NCI-H774 (cell line): ENCODE measurements at regions not wholly inside any gene's neighbourhood (a gene's known extent, or its start where the extent isn't known, plus 50 kb on each side); places are given as distances from the start of the nearest gene placed in this dataset.
"Not testable (repeated sequence)": the region's sequence is repeated elsewhere in the genome, so short reads cannot be mapped to it uniquely, and the experiment has no call there.

Experiments used
- DNase-seq: peaks from one replicate; lab custom pipeline; 2025; lab: John Stamatoyannopoulos, UW

DNA sequence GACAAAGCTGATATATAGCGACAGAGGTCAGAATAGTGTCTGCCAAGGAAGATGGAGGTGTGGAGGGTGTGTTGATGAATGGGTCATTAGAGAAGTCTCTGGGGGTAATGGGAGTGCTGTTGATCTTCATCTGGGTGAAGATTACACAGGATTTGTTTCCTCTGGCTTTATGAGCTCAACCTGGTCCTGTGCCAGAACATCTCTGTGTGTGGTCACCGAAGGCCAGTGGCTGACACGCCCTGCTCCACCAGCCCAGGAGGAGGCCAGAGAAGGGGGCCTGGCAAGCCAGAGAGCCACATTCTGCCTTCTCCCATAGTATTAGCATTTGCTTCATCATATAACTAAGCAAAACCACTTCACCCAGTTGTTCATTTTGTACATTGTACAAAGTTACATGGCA lies 121.1 kb downstream of the ZNF621 start:
- no peak for DNase-seq

DNA sequence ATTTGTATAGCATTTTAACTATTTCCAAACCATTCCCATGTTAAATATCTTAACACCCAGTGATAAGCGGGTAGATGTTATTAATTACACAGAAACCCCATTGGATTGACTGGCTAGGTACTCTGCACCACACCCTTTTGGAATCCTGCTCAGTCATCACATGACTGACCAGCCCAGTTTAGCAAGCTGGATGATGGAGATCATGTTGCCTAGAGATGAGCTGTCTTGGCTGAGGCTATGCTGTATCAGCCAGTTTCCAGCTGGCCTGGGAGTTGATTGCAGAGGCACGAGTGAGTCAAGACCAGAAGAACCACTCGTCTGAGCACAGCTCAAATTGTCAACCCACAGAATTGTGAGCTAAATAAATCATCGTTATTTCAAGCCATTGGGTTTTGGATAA lies 124.6 kb downstream of the ZNF621 start:
- no peak for DNase-seq

DNA sequence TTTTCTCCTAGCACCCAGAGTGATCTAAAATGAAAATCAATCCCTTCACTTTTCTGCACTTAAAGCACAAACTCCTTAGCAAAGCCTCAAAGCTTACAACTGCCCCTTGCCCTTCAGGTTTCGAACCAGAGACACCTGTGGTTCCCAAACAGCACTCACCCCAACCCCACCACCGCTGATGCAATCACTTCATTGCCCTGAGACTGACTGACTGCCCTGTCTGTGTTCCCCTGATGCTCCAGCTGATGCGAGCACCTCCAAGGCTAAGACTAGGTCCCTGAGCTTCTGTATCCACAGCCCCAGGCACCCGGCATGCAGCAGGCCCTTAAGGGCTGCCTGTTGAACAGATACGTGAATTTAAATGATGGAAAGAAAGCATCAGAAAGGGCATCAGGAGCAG lies 127.3 kb downstream of the ZNF621 start:
- DNase-seq = no peak

DNA sequence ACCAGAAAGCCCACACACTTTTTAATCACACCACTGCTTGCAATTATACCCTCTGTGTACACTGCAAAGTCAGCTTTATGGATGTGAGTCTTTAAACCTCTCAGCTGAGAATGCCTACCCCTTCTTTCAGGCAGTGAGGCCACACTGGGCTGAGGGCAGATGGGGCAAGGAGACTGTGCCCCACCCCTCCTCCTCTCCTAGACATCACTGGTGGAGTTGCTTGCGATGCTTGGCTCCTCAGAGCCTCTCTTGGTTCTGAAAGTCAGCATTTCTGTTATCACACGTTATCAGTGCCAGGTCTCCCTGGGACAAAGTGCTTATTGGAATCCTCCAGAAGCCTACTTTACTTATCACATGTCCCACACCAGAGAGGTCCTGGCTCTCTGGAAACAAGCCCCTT lies 128.2 kb downstream of the ZNF621 start:
- no peak for DNase-seq

DNA sequence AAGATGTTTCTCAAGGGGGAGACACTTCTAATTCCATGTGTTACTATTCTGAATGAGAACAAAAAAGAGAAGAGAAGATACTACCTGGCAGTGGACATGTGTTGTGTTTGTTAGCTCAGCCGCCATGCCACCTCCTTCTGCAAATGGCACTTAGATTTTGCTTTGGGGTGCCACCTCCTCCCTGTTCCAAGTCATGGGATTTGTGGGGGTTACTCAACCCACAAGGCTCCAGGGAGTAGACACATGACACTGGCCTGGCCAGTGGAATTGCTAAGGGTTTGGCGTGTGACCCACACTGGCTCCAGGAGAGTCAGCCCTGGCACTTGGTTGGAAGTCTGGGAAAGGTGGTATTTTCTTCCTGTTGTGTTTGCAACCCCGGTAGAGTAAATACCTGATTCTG lies 129.1 kb downstream of the ZNF621 start:
- no peak for DNase-seq

DNA sequence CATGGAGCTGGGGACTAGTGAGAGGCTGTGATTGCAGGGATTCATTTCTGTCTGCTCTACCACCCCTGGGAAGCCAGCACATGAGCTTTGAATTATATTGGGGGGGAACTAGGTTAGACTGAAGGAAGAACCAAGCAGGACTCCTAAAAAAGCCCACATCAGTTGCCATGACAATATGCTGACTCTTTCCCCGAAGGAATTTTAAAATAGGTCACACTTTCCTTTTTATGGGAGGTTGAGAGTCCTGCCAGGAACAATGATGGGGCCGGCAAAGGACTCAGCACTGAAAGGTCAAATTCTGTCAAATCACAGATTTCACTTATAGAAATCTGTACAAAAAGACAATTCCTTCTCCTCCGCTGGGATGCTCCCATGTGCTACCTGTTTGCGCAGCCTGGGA lies 130.8 kb downstream of the ZNF621 start:
- DNase-seq = no peak

DNA sequence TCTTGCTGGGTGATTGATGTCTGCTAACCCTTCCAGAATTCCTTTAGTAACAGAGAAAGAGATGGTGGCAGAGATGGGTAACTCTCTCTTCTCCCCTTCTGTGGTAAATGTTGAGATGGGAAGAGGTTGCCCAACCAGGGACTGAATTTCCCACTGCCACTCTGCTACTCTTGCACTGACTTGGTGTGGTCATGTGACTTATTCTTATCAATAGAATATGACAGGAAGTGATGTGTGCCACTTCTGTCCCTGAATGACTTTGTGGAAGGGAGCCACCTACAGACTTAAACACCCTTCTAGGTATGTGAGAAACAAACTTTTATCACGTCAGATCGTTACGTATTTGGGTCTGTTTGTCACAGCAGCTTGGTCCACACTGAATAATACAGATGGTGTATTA lies 132.9 kb downstream of the ZNF621 start:
- no peak for DNase-seq

DNA sequence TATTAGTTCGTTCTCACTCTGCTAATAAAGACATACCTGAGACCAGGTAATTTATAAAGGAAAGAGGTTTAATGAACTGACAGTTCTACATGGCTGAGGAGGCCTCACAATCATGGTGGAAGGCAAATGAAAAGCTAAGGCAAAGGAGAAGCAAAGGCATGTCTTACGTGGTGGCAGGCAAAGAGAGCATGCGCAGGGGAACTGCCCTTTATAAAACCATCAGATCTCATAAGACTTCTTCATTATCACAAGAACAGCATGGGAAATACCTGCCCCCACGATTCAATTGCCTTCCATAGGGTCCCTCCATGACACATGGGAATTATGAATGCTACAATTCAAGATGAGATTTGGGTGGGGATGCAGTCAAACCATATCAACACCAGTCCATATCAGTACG lies 133.5 kb downstream of the ZNF621 start:
- no peak for DNase-seq

DNA sequence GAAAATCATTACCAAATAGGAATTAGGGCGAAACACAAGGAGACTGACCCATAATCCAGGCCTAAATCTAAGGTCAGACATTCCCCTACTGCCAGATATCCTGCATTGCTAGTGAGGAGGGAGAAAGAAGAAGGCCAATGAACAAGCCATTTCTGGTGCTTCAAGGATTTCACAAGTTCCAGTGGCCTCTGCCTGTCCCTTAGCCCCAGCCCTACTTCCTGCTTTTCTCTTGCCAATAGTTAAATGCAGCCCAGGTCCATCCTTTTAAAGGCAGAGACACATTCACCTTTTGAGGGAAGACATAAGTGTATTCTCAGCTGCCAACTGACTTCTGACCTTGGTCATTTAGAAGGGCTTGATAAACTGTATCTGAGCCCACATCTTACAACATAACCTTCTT lies 135.8 kb downstream of the ZNF621 start:
- DNase-seq = no peak

DNA sequence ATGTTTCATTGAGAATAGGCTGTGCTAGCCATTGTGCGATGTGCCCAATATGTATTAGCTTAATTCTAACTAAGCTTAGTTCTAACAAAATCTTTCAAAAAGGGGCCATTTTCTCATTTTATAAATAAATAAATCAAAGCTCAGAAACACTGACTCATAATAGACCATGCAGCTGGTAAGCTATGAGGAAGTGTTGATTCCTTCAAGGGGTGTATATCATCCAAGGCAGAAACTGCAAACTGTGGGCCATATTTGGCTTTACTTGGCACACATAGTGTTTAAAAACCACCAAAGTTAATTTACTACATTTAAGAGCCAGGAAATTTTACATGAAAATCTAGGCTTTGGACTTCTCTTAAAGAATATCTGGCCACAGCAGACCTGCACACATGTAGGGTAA lies 136.5 kb downstream of the ZNF621 start:
- no peak for DNase-seq

DNA sequence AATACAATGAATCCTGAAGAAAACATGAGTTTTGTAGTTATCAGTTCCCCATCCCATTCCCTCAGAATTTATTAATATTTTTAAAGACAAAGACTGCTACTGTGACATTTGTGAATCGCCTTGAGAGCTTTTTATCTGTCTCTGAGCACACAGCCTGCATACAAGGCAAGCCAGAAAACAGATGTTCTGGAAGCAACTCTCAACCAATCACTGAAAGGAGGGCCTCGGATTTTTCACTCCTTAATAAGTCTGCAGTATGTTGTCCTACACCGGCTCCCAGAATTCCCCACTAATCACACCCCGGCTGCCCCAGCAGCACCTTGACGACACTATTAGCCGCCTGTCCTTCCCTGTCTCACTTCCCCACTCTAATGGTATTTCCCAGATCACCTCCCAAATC lies 138.5 kb downstream of the ZNF621 start:
- DNase-seq = no peak

DNA sequence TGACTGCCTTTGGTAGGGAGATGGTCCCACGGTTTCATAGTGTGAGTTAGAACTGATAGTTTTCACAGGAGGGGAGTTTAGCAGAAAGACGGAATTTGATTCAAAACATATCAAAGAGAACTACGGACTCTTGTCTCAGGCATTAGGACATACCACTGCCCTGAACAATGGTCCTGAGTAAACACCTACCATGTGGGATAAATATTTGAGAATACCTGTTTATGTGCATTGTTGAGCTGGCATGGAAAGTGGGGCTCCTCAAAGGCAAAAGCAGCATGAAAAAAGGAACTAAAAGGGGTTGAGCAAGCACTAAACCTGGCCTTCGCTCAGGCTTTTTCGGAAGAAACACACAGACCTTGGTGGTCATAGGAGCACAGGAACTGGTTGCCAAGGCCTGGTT lies 144.4 kb downstream of the ZNF621 start:
- no peak for DNase-seq

DNA sequence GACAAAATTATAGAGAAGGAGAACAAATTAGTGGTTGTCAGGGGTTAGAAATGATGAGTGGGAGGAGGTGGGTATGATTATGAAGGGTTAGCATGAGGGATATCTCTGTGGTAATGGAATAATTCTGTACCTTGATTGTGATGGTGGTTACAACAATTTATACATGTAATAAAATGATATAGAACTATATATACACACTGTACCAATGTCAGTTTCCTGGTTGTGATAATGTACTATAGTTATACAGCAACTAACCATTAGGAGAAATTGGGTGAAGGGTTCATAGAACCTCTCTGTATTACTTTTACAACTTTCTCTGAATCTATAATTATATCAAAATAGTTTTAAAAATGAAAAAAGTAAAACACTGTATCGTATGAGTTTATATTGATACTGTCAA lies 148.1 kb downstream of the ZNF621 start:
- no peak for DNase-seq

DNA sequence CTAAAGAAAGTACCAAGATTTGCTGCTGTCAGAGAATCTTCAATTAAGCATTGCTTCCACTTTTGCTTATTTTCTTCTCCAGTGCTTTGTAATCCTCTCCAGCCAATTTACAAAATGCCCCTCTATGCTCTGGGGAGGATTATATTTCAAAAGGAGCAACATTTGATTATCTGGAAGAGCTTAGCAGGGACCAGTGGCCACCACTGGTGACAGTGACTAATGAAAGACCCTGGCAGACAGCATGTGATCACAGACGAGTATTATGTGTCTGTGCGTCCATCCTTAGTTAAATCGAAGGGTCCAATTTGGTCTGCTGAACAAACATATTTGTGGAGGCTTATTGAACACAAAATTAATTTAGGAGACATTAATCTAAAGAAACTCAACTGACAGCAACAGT lies 152.6 kb downstream of the ZNF621 start:
- no peak for DNase-seq

DNA sequence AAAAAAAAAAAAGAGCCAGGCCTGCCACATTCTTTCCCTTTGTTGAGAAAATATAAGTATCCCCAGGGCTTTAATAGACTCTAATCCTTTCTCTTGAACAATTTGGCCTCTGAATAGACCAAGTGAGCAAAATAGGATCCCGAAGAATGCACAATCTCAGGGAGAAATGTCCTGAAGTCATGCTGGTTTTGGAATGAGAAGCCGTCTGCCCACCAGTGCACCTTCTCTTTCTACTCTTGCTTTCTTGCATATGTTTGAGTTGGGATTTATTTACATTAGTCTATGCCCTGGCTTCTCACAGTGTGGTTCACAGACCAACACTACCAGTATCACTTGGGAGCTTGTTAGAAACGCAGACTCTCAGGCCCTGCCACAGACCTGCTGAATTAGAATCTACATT lies 153.0 kb downstream of the ZNF621 start:
- DNase-seq = no peak

DNA sequence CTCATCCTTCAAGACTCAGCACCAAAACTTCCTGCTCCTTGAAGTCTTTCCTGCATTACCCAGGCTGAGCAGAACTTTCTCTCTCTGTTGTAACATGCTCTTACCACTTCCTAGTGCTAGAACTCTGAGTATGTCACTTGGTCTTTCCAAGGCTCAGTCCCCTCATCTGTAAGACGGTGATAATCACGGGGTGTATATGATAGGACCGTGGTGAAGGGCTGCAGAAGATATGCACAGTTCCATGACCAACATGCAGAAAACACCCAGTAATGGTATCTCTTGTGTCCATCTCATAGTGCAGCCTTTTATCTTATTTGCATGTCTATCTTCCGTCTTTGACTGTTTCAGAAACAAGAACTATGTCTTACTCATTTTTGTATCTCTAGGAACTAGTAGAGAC lies 154.5 kb downstream of the ZNF621 start:
- DNase-seq = no peak

DNA sequence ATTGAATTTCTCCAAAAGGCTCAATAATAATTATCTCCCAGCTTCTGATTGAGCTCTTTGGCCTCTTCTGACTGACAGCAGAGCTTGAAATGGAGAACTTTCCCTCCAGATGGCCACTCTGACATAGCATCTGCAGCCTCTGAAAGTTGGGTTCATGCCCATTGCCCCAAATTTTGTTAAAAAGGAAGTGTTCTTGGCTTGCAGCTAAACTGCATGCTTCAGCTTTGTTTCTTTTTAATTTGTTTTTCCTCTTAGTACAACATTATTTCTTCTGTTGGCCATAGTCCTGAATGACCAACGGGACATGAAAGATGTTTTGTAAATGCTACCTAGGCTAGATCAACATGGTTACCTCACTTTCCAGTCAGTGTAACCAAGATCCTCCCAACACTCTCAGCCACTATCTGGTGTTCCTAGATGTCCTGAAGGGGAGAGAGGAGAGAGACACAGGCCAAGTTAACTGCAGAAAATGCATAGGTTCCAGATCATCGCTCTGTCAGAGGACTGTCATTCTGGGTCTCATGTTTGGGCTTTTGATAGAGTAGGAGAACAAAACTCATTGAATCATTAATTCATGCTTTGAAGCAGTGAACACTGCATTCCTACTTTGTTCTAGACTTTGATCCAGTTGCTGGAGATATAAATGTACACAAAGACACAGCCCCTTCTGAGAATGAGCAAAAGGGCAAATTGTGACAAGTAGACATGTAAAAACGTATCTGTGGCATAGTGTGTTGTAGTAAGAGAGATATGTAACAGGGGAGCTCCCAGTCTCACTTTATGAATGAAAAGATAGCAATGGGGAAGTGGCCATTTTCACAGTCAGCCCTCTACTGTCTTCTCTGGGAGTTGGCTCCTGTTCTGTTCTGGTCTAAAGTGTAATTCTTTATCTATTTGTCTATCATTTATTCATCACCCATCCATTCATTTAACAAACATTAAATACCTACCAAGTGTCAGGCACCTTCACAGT lies 156.2 kb downstream of the ZNF621 start:
- no peak for DNase-seq

DNA sequence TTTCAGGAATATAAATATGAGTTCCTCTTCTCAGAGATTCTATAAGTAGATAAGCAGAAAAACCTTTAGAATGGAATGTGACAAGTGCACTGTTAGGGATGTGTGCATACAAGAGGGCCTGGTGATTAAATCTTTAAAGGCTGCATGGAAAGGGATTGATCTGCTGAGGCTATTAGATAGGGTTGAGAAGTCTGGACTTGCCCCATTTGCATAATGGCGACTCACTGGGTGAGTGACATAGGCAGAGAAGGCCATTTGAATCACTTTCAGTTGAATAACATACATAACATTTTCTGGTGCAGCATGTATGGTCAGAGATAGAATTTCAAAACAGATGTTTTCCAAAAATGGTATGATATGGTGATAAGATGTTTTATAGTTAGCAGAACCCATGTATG lies 156.9 kb downstream of the ZNF621 start:
- no peak for DNase-seq

DNA sequence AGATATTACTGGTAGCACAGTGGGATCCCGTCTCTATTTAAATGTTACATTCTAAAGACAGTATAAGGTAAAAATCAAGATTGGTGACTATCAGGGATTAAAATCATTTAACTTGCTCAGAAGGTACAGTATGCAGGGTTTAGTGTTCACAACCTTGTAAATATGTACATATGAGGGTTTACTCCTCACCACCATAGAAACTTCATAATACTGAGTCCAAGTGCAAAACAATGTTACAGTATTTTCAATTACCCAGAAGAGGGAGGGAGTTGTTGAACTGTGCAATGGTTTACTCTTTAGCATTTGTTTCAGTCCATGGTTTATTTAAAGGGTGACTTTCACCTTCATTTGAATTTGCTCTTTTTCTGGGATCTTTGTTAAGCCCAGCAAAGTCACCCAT lies 165.1 kb downstream of the ZNF621 start:
- DNase-seq = no peak

DNA sequence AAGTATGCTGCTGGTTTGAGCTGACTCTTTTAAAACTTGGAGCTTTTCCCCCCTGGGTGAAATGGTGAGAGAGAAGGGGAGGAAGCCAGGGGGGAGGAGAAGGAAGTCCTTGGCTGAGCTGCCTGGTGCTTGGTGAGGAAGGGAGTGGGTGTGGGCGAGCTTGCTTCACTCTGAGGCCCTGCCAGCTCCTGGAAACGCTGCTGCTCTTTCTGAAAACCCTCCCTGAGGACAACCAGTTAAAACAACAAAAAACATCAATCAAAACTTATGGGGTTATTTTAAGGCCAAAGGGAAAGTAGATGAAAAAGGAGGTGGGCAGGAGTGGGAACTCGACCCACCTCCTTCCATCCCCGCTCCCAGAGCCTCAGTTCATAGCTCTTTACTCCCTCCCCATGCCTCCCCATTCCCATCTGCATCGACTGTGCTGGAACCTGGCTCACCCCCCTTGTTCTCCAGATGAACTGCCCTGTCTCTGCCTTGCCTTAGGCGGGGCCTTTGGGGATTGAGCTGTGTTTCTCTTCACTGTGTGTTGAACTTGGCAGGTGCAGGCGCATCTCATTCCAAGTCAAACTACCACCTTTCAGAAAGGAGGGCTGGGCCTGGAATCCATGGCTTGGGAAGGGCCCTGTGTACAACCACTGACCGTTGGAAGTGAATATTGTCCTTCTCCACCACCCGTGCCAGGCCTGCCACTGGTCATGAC lies 166.1 kb downstream of the ZNF621 start:
- DNase-seq = no peak

DNA sequence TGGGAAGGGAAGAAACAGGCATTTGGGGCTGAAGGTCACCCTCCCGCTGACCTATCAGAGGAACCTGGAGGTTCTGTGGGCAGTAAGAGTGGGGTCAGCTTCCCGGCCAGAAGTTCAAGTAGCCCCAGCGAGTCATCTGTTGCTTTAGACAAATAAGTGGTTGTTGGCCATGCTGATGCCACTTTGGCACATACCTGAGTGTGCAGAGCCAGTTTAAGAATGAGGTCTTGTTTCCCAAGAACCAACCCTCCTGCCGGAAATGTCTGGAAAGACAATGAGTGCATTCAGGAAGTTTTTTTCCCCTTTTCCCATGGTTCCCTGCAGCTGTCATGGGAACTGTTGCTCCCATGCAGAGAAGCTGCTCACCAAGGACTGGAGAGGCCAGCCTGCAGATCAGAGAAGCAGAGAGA lies 166.7 kb downstream of the ZNF621 start:
- DNase-seq = no peak

DNA sequence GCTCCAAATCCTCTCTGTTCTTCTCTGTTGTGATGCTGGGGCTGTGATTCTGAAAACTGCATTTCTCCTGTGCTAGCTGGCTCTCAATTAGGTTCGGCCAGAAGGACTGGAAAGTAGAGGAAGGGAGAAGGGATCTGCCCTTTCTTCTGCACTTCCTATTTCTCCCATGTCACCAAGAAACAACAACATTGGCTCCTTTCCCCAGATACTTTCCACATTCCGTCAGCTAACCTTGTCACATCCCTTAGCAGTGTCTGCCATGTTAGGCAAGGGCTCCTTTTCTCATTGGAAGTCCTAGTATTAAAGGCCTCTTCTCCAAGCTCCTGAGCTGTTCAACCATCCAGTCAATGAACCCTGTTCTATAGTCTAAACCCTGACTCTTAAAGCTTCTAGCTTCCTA lies 171.1 kb downstream of the ZNF621 start:
- no peak for DNase-seq

DNA sequence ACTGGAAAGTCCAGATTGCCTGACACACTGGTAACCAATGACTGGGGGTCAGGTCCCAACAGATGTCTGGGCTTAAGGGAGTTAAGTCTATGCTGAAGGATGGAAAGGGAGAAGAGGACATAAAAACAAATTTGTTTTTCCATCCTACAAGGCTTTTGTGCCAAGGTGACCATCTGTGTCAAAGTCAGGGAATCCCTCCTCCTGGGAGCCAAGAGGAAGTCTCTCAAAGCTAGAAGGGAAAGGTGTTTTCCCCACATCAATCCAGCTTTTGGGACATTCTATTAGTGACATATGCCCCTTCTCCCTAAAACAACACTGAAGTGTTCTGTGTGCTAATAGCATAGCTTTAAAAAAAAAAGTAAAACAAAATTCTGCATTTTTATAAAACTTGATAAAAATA lies 173.9 kb downstream of the ZNF621 start:
- not testable (repeated sequence) for DNase-seq
